ENCODE measurements at regions not wholly inside any gene's neighbourhood (a gene's known extent, or its start where the extent isn't known, plus 50 kb on each side); places are given as distances from the start of the nearest gene placed in this dataset.
A peak's percentile ranks its signal among the peaks of the same experiment; 100 is the strongest.

DNA sequence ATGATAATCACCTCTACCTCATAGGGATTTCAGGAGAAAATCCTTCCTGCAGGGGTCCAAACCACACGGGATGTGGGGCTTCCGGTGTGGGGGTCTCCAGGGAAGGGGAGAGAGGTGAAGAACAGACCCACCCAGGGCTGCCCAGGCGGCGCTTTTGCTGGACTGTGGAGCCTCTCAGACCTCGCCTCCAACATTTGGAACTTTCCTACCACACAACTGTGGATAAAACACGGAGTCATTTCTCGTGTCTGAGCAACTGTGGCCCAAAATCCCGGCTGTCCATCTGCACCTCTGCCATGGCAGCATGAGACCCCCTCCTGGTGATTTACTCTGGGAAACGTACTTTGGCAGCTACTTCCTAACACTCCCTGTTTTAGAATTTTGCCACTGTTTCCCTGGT, 307.8 kb upstream of the IRX4 start:
- WGBS, 2 experiments (ENCODE audit: extremely low coverage in 1 of 2, insufficient coverage in 1 of 2, insufficient read length in 1 of 2, insufficient replicate concordance in 2 of 2, low coverage in 1 of 2, low lambda C conversion rate in 2 of 2, missing lambda C conversion rate in 1 of 2) = 80% methylated on average over 9 of the region's 9 CpGs; no CpG with 5 or more reads in 1 of the 2 experiments
- H3K18ac ChIP-seq (ENCODE audit: extremely low read depth, low read length) = no peak overlapping the region
- no peak overlapping the region for H3K14ac ChIP-seq (ENCODE audit: insufficient read length)
- no peak overlapping the region for H3K4ac ChIP-seq (replicated peaks; ENCODE audit: insufficient read length, low read depth, low read length)
- FAIRE-seq (no peak), DNase-seq (ENCODE audit: low read depth in 1 of 2, low spot score in 2 of 2) (peak in 1 of 2 experiments; percentile 14)
- H4K8ac ChIP-seq (ENCODE audit: extremely low read depth, insufficient read depth, low read length) = no peak overlapping the region
- H3K4me2 ChIP-seq (ENCODE audit: insufficient read depth in 1 of 2, low read depth in 2 of 2, low read length in 2 of 2) = no peak overlapping the region
- H3K79me2 ChIP-seq (ENCODE audit: control insufficient read depth in 1 of 2, insufficient read depth in 2 of 2, low read length in 2 of 2) = no peaks in the 10 kb centered on the region
- H4K5ac ChIP-seq (ENCODE audit: insufficient read length, low read depth, low read length) = no peak overlapping the region
- no peak overlapping the region for H4K91ac ChIP-seq (replicated peaks; ENCODE audit: insufficient read length, low read length)
- no peaks in the 10 kb centered on the region for H3K79me1 ChIP-seq (ENCODE audit: low read depth, low read length)
- no peak overlapping the region for H3K23ac ChIP-seq (ENCODE audit: insufficient read length)
- no peak overlapping the region for H2AK5ac ChIP-seq (ENCODE audit: low read depth, low read length)
- no peak overlapping the region for H2BK12ac ChIP-seq (ENCODE audit: low read depth, low read length)
- no peaks in the 10 kb centered on the region for H3K23me2 ChIP-seq (ENCODE audit: low read depth, low read length)
- no peak overlapping the region for H2BK5ac ChIP-seq (ENCODE audit: low read depth, low read length)
- H2AFZ ChIP-seq (ENCODE audit: low read length) = no peak overlapping the region
- no peaks in the 10 kb centered on the region for H3K4me1 ChIP-seq (replicated peaks in 1 of 4; ENCODE audit: control insufficient read depth in 3 of 4, insufficient read depth in 4 of 4, low read length in 3 of 4)
- ChIA-PET CTCF (ENCODE audit: partially characterized antibody) (no interaction called here), POLR2A (ENCODE audit: partially characterized antibody) (no interaction called here)
- H3K56ac ChIP-seq (replicated peaks; ENCODE audit: insufficient read length, low read depth, low read length) = no peak overlapping the region
- H4K20me1 ChIP-seq (replicated peaks in 1 of 2; ENCODE audit: control insufficient read depth in 1 of 2, insufficient read depth in 2 of 2, low read length in 2 of 2) = no peaks in the 10 kb centered on the region
- no peak overlapping the region for H3K27ac ChIP-seq (ENCODE audit: low read depth, low read length)
- H2BK15ac ChIP-seq (ENCODE audit: low read length) = no peak overlapping the region
- H3K27me3 ChIP-seq (replicated peaks in 1 of 4; ENCODE audit: control insufficient read depth in 3 of 4, extremely low read depth in 1 of 4, insufficient read depth in 3 of 4, low read length in 3 of 4) = no peaks in the 10 kb centered on the region
- peaks cover 9 to 12% of the 10 kb centered on the region in 2 experiments for H3K9me3 ChIP-seq (ENCODE audit: insufficient read depth in 2 of 2, low read depth in 1 of 2, low read length in 1 of 2)
- no peak overlapping the region for H2BK20ac ChIP-seq (ENCODE audit: low read length)
- H3K9ac ChIP-seq (replicated peaks in 1 of 4; ENCODE audit: extremely low read depth in 1 of 4, low read depth in 3 of 4, low read length in 3 of 4) = no peak overlapping the region
- H2BK120ac ChIP-seq (replicated peaks; ENCODE audit: low read depth, low read length) = no peak overlapping the region
- TF ChIP-seq ZNF274 (IDR thresholded peaks at IDR 0.05; ENCODE audit: borderline replicate concordance, extremely low read depth, low read length) (no peak), TEAD4 (IDR thresholded peaks at IDR 0.05; ENCODE audit: low read depth, low read length) (no peak), SIRT6 (IDR thresholded peaks at IDR 0.05; ENCODE audit: low read length) (no peak), FOSL1 (IDR thresholded peaks at IDR 0.05; ENCODE audit: insufficient read depth, low read depth, low read length) (no peak), YY1 (IDR thresholded peaks at IDR 0.05; ENCODE audit: low read depth, low read length) (no peak), POU5F1 (IDR thresholded peaks at IDR 0.05; ENCODE audit: low read depth, low read length) (no peak), SUZ12 (IDR thresholded peaks at IDR 0.05; ENCODE audit: low read length) (no peak), TAF1 (IDR thresholded peaks at IDR 0.05; ENCODE audit: low read depth, low read length) (no peak)
- no peaks in the 10 kb centered on the region for H3K36me3 ChIP-seq (ENCODE audit: control insufficient read depth in 2 of 4, insufficient read depth in 4 of 4, low read length in 3 of 4)
- H3K4me3 ChIP-seq (ENCODE audit: extremely low read depth in 1 of 4, insufficient read depth in 2 of 4, low read depth in 3 of 4, low read length in 4 of 4) = no peak overlapping the region

All from H1 (cell line).